ENCODE measurements at regions not wholly inside any gene's neighbourhood (a gene's known extent, or its start where the extent isn't known, plus 50 kb on each side); places are given as distances from the start of the nearest gene placed in this dataset.
"Not testable (repeated sequence)": the region's sequence is repeated elsewhere in the genome, so short reads cannot be mapped to it uniquely, and the experiment has no call there.

DNA sequence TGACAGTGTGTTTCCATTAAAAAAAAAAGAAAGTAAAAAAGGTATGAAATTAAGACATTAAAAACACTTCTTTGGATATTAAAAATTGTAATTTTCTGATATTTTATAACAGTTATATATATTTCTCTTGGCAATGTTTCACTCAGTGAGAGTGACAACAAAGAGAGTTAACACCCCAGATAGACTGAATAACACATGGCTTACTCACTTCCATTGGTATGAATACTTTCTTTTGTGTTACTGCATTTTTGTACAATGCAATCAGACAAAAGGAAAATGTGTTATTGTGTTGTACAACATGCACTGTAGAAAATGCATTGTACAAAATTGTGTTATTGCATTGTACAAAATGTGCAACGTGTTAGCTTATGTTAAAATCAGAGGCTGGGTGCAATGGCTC, 676.6 kb upstream of the AMELY start:
- not testable (repeated sequence) for DNase-seq

DNA sequence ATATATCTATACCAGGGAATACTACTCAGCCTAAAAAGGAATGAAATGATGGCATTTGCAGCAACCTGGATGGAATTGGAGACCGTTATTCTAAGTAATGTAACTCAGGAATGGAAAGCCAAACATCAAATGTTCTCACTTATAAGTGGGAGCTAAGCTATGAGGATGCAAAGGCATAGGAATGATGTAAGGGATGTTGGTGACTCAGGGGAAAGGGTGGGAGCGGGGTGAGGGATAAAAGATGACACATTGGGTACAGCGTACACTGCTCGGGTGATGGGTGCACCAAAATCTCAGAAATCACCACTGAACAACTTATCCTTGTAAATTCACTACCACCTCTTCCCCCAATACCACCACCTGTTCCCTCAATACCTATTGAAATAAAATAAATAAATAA, 651.0 kb upstream of the AMELY start:
- no peak for DNase-seq

DNA sequence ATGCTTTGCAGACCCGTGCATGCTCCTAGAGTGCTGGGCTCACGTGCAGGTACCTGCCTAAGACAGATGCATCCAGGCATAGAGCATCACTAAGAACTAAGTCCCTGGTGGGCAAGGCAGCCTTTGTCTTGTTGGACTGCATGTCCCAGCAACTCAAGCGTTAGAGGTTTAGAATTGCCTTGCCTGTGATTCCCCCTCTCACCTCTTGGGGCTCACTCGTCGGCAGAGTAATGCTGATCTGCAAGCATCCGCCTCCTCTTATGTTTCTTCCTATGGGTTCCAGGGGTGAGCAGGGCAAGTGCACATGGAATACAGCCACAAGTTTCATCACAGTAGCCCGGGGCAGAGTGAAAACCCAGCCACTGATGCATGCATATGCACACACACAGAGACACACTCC, 646.1 kb upstream of the AMELY start:
- no peak for DNase-seq

DNA sequence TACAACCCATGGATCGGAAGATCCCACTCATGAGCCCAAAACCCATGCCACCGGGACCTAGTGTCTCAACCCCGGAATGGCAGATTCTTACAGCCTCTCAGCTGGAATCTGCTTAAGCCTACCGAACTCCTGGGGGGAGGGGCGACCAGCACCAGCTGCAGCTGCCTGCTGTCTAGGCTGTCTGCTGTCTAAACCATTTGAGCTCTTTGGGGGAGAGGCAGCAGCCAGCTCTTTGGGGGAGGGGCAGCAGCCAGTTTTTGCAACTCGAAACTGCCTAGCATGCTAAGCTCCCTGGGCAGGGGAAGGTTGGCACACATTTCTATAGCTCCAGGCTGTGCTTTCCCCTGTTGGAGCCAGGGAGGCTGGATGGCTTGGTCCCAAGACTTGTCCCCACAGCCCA, 643.5 kb upstream of the AMELY start:
- no peak for DNase-seq

DNA sequence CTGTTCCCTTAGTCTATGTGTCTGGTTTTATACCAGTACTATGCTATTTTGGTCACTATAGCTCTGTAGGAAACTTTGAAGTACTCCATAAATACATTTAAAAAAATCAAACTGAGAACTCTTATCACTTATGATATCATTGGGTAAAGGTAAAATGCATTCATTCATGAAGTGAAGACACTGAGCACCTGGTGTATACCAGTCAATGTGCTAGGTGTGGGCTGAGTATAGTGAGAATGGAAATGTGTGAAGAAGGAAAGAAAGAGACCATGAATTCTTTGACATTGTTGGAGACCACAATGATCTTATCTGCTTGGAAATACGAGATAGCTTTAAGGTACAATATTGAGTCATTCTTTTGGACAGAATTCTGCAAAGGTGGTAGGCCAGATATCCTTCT, 633.5 kb upstream of the AMELY start:
- no peak for DNase-seq

DNA sequence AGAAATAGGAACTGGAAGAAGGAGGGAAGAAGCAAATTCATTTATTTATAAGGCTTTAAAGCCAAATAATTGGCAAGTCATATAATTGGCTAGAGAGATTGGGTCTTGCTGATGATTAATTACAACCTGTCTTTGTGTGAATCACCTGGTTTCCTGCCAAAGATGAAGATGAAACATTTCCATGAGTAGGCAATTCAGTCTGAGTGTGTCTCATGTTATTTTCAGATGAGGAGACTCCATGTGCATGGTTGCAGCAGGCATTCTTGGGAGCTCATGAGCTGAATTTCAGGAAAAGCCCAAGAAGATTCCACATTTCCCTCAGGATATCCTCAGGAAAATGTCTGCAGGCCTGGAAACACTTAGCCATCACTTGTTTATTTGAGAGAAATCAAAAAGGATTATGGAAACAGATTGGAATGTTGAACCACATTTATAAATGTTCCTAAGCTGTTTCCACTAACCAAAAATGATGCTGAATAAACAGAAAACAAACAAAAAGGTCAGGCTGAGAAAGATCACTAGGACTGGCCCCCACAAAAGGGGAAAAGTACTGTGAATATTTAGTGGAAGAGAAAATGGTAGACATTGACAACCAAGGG, 632.7 kb upstream of the AMELY start:
- no peak for DNase-seq

DNA sequence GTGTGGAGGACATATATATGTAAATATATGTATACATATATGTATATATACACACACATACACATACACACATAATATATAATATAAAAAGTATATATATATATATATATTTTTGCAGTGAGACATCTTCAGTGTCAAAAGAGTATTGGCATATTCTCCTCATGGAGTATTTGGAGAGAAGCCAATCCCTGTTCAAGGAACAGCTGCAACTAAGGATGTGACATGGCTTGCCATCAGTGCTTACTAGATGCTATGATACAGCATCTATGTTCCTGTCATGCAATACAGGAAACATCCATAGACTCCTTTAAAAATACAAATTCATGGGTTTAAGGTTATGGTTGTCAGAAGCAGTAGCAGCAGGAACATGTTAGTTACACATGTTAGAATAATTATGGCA, 632.0 kb upstream of the AMELY start:
- DNase-seq = no peak

DNA sequence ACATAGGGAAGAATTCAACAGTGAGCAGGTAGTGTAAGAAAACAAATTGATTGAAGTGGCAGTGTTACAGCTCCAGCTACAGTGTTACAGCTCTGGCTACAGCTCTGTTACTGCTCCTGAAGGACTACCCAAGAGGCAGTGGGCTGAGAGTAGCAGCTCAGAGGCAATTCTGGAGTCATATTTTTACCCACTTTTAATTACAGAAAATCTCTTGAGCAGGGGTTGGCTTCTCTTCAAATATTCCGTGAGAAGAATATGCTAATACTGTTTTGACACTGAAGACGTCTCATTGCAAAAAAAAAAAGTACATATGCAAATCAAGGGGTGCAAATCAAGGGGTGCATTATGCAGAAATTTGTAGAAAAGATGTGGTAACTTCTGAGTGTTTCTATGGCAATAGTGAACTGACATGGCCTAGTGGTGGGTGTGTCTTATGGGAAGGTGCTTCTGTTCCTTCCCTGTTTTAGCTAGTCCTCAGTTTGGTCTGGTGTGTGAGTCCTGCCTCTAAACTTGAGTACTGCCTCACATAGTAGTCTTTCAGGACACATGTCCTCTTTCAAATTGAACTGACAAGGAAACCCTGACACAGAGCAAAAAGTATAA, 630.8 kb upstream of the AMELY start:
- DNase-seq = no peak

DNA sequence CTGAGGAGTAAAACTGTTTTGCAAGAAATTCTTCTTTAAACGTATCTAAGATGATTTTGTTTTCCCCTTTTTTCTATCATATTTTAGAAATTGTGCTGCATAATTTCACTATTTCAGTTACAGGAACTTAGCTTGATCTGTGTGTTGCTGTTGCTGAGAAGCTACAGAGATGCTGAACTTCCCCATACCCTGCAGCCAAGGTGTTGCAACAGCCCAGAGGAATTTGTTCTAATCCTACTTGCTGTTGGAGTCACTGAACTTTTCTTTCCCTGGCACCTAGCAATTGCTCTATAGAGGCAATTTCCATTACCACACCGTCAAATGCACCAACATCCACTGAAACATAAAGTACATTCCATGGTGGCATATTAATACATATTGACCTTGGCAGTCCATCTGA, 617.8 kb upstream of the AMELY start:
- no peak for DNase-seq

DNA sequence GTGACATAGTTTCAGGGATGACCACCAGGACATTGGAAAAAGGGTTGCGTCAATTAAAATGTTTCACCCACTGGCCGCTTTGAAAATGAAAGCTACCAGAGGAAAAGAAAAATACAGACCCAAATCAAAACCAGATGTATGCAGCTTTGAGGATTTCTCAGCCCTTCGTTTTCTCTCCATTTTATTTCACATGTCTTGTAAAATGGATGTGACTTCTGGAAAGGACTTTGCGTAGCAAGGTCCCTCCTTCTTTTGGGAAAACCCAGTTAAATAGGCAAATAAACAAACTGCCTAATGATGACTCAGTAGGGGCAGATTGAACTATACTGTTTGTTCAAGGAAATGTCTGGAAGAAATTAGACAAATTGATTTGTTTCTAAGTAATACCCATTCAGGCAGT, 616.0 kb upstream of the AMELY start:
- DNase-seq = not testable (repeated sequence)

DNA sequence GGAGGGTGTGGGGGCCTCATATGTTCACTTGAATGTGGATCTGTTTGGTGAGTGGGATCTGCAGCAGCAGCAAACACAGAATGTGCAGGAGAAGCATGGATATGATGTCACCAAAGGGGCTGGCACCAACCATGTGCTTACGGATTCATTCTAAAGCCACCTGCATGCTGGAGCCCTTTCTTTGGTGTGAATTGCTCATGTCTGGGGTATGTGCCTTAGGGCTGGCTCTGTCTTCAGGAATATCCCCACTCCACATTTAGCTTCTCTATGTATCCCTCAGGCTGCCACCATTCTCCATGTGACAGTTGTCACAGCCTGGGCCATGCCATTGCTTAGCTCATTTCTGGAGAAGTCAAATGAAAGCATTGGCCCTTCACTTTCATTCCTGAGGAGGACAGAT, 606.8 kb upstream of the AMELY start:
- no peak for DNase-seq

DNA sequence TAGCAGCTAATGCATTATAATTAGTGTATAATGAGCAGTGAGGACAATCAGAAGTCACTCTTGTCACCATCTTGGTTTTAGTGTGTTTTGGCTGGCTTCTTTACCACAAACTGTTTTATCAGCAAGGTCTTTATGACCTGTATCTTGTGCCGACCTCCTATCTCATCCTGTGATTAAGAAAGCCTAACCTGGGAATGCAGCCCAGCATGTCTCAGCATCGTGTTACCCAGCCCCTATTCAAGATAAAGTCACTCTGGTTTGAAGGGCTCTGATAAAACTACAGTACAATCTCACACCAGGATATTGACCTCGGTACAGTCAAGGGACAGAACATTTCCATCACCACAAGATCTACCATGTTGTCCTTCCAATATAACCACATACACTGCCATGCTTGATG, 604.7 kb upstream of the AMELY start:
- no peak for DNase-seq

DNA sequence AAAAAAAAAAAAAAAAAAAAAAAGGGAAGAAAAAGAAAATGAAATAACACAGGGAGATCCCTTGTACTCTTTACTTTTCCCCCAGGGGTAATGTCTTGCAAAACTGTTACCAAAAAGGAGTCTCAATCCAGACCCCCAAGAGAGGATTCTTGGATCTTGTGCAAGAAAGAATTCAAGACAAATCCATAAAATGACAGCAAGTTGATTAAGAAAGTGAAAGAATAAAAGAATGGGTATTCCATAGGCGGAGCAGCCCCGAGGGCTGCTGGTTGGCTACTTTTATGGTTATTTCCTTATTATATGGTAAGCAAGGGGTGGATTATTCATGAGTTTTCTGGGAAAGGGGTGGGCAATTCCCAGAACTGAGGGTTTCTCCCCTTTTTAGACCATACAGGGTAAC, 604.3 kb upstream of the AMELY start:
- DNase-seq = no peak

DNA sequence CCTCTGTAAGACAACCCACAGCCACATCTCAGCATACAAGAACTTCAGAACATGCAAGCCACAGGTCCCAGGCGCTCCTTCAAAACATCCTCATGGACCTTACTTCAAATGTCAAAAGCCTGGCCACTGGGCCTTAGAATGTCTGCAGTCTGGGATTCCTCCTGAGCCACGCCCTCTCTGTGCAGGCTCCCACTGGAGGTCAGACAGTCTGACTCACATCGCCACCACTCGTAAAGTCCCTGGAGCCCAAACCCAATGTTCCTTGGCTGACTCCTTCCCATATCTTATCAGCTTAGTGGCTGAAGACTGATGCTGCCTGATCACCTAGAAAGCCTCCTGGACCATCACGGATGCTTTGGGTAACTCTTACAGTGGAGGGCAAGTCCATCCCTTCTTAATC, 591.3 kb upstream of the AMELY start:
- DNase-seq = no peak

DNA sequence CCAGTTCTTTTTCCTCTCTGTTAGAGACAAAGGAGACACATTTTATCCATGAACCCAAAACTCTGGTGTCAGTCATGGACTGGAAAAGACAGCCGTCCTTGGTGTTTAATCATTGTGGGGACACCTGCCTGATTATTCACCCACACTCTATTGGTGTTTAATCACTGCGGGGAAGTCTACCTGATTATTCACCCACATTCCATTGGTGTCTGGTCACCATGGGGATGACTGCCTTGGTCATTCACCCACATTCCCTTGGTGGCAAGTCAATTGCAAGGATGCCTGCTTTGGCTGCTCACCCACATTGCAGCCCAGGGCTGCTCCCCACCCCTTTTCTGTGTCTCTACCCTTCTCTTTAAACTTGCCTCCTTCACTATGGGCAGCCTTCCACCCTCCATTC, 589.7 kb upstream of the AMELY start:
- no peak for DNase-seq

DNA sequence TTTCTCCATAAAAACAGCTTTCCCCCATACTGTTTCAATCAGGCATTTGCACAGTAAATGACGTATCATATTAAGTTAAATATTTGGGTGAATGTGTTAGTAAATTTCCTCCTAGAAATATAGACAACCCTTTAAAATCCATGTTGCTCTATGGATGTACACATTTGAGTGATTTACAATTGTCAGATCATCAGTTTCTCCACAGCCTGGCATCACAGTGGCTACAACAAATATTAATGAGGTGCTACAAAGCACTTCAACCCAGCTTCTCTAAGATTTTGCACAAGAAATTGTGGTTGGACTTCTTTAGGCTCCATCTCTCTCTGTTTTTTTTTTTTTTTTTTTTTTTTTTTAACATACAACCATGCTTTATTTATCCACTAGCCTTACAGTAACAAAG, 584.4 kb upstream of the AMELY start:
- DNase-seq = no peak

DNA sequence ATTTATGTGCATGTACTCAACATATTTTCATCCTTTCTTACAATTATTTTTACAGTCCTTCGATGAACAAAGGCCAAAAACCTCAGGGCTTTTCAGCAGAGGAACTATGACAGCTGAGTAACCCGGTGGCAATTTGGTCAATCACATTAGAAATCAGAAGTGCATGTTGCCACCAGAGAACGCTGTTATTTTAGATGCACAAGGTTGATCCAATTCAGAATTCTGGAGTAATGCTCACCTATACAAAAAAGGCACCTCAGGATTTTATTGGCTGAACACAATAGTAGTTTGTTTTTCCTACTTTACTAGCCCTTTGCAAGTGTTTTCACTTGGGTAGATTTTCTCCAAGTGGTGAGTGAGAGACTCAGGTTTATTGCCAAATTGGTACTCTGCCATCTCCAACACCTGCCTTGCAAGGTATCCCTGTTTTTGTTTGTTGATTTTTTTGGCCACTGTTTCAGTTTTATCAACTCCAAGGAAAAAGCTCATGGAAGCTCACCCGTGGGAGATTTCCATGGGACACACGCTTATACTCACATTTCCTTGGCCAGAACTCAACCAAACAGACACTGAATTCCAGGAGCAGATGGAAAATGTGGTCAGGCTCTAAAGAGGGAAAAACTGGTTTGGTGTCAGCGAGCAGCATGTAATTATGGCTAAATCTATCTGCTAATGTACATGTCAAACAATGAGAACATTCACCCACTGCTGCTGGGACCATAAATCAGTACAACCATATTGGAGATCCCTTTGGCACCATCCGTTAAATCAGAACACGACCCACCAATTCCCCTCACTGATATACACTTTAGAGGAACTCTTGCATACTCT, 573.1 kb upstream of the AMELY start:
- DNase-seq = not testable (repeated sequence)

DNA sequence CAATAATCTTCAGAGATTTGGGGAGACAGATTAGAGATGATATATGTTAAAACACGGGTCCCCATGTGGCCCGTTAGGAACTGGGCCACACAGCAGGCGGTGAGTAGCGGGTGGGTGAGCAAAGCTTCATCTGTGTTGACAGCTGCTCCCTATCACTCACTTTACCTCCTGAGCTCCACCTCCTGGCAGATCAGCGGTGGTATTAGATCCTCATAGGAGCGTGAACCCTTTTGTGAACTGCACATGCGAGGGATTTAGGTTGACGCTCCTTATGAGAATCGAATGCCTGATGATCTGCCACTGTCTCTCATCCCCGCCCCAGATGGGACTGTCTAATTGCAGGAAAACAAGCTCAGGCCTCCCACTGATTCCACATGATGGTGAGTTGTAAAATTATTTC, 560.4 kb upstream of the AMELY start:
- DNase-seq = no peak

DNA sequence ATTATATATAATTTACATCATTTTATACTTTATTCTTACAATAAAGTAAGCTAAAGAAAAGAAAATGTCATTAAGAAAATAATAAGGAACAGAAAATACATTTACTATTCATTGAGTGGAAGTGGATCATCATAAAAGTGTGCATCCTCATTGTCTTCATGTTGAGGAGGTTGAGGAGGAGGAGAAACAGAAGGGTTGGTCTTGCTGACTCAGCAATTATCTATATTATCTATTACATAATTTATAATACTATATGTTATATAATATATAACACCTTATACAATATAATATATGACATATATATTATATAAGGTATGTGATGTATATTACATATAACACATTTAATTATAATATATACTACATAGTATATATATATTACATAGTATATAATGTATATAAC, 558.5 kb upstream of the AMELY start:
- no peak for DNase-seq

DNA sequence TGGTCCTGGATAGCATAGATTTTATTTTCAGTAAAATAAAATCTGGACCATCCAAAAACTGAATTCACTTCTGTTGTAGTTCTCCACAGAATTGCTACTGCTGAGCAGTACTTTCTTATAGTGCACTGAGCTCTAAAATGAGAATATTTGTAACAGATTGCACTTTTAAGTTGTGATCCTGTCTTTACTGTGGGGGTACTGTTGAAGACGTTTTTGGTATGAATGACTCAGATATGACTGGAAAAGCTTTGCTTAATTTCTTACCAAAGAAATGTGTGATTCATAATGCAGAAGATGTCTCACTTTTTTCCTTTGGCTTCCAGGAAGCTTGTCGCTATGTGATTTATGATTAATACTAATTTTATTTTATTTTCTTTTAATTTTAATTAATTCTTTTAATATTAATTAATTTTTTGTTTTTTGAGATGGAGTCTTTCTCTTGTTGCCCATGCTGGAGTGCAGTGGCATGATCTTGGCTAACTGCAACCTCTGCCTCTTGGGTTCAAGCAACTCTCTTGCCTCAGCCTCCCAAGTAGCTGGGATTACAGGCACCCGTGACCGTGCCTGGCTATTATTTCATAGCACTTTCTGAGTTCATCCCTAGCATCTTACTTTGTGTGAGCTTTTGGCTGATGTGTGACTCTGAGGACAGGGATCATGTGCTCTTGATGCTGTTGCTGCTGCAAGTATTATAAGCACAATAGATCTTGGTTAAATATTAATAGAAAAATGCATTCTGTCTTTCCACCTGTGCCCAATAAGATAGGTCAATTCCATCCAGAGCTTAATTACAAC, 557.6 kb upstream of the AMELY start:
- no peak for DNase-seq

DNA sequence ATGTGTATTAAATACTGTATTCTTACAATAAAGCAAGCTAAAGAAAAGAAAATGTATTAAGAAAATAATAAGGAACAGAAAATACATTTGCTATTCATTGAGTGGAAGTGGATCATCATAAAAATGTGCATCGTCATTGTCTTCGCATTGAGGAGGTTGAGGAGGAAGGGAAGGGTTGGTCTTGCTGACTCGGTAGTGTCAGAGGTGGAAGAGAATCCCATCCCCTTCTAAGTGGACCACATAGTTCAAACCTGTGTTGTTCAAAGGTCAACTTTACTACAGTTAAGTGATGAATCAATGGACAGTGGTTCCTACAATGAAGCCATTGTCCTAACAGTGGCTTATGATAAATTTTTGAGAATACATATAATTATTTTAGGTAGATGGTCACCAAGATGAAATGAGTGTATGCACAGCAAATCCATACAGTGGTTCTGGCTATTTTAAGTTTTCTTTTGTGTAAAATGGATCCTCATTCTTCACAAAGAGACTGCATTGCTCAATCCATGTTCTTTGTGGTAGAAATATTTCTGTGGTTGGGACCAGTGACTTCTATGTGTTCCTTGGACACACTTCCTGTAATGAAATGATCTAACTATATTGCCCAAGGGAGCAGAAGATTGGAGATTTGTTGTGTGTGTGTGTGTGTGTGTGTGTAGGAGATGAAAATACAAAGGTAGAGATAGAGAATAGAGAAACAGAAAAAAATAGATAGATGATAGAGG, 556.4 kb upstream of the AMELY start:
- DNase-seq = no peak

DNA sequence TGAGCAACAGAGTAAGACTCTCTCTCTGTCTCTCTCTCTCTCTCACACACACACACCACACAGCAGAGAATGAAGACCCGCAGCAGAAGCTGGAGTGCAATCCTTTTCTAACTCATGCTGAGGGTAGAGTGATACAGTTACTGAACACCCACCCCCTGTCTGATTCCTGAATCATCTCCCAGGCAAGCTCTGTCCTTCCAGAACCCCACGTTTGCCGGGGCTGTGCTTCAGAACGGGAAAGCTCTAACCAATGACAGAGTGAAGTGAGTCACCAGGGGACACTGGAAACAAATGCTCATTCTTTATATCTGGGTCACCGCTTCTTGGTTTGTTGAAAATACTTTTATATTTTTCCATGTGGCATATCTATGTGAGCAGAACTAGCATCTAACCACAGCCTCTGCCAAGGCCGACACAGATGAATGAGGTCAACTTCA, 553.7 kb upstream of the AMELY start:
- peak; percentile 39 to 61 for DNase-seq

DNA sequence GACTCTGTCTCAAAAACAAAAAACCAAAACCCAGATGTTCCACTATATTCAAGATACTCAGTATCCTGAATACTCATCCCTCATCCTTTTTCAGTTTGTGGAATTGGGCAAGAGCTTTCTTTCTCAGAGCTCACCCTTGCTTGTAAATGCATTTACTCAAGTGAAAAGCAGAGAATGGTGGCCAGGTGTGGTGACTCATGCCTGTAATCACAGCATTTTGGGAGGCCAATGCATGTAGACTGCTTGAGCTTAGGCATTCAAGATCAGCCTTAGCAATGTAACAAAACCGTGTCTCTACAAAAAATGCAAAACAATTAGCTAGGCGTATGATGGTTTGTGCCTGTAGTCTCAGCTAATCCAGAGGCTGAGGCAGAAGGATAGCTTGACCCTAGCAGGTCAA, 553.2 kb upstream of the AMELY start:
- DNase-seq = peak in 1 of 2 experiments; percentile 24
